Thoracic aorta (tissue), 2 donors: ENCODE measurements at regions not wholly inside any gene's neighbourhood (a gene's known extent, or its start where the extent isn't known, plus 50 kb on each side); places are given as distances from the start of the nearest gene placed in this dataset.

Experiments used
- ATAC-seq: fragments of 150-250 bp; one replicate; pipeline ENCODE4 v1.8.0; 2017; ENCODE audit warnings: low read depth; ENCODE audit not compliant: insufficient number of reproducible peaks, low FRiP score
- DNase-seq: peaks from one replicate; pipeline ENCODE4 v3.0.0-alpha.2; 2020; ENCODE audit warnings: low spot score
- H3K27ac ChIP-seq, 2 donors: fragments of 200-600 bp; sonication (generic); 1 replicate in 1 of 2; 2 replicates in 1 of 2; pipeline ENCODE4 v1.5.1; 2016; ENCODE audit warnings: mild to moderate bottlenecking in 2 of 2, moderate library complexity in 2 of 2
- H3K27me3 ChIP-seq: fragments of 200-600 bp; sonication (generic); replicated peaks from 2 replicates; pipeline ENCODE4 v1.6.0; 2016; ENCODE audit warnings: mild to moderate bottlenecking; ENCODE audit not compliant: insufficient read depth
- H3K36me3 ChIP-seq: fragments of 200-600 bp; sonication (generic); one replicate; pipeline ENCODE4 v1.5.1; 2016
- H3K4me1 ChIP-seq, 2 donors: fragments of 200-600 bp; sonication (generic); 1 replicate in 1 of 2; 2 replicates in 1 of 2; pipeline versions ENCODE4 v1.5.1 to v1.6.0; 2016; ENCODE audit warnings: low read depth in 2 of 2, mild to moderate bottlenecking in 1 of 2; ENCODE audit not compliant: control insufficient read depth in 1 of 2
- H3K4me3 ChIP-seq: fragments of 200-600 bp; sonication (generic); 2 replicates; pipeline ENCODE4 v1.5.1; 2016; ENCODE audit warnings: mild to moderate bottlenecking
- H3K9me3 ChIP-seq: fragments of 200-600 bp; sonication (generic); 2 replicates; pipeline ENCODE4 v1.5.1; 2016
- TF ChIP-seq, protein P1 (sequence below): fragments of 200-600 bp; sonication (generic); IDR thresholded peaks from one replicate; pipeline ENCODE4 v1.5.1; 2019; ENCODE audit warnings: antibody characterized with exemption

DNA sequence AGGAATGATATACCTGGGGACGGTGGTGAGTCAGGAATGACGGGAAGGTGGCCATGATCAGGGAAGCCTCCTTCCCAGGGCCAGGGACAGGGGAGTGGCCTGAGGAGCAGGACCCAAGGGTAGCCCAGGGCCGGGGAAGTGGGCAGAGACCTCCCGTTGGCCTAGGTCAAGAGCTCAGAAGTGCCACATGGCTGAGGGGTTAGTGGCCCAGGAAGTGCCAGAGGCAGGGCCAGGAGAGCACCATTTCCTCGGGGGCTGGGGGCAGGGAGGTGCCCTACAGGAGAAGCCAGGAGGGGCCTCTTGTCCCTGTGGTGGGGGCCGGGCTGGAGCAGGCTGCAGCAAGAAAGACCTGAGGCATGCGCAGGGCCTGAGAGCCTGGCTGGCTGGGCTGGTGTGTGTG is 152.3 kb upstream of the ZSWIM2 start:
- ATAC-seq (no peak), DNase-seq (no peak)
- H3K27ac ChIP-seq: no peak overlapping the region
- H3K4me1 ChIP-seq: no peaks in the 10 kb centered on the region
- H3K4me3 ChIP-seq: no peak overlapping the region
- H3K27me3 ChIP-seq: no peaks in the 10 kb centered on the region
- TF ChIP-seq, protein P1, sequence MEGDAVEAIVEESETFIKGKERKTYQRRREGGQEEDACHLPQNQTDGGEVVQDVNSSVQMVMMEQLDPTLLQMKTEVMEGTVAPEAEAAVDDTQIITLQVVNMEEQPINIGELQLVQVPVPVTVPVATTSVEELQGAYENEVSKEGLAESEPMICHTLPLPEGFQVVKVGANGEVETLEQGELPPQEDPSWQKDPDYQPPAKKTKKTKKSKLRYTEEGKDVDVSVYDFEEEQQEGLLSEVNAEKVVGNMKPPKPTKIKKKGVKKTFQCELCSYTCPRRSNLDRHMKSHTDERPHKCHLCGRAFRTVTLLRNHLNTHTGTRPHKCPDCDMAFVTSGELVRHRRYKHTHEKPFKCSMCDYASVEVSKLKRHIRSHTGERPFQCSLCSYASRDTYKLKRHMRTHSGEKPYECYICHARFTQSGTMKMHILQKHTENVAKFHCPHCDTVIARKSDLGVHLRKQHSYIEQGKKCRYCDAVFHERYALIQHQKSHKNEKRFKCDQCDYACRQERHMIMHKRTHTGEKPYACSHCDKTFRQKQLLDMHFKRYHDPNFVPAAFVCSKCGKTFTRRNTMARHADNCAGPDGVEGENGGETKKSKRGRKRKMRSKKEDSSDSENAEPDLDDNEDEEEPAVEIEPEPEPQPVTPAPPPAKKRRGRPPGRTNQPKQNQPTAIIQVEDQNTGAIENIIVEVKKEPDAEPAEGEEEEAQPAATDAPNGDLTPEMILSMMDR: no peak
- H3K9me3 ChIP-seq: no peaks in the 10 kb centered on the region
- no peaks in the 10 kb centered on the region for H3K36me3 ChIP-seq

DNA sequence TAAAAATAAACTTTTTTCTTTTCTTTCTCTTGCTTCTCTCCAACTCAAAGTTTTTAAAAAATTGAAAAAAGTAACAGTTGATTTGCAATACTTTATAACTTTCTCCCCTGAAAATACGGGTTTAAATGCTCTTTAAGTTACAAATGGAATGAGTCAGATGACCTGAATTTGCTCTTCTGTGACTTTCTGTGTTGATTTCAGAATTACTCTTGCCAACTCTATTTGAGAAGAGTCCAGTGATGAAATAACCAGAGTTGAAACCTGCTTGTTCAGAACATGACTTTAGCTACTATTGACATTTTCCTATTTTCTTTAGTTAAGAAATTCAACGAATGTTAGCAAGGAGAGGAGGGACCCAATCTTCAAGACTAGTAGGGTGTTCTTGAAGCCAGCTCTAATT is 146.1 kb upstream of the ZSWIM2 start:
- no peaks in the 10 kb centered on the region for H3K9me3 ChIP-seq
- no peak overlapping the region for H3K4me3 ChIP-seq
- DNase-seq: no peak
- no peaks in the 10 kb centered on the region for H3K4me1 ChIP-seq
- H3K27ac ChIP-seq: no peak overlapping the region
- H3K36me3 ChIP-seq: no peaks in the 10 kb centered on the region
- H3K27me3 ChIP-seq: no peaks in the 10 kb centered on the region
- ATAC-seq: no peak
- TF ChIP-seq, protein P1: no peak

DNA sequence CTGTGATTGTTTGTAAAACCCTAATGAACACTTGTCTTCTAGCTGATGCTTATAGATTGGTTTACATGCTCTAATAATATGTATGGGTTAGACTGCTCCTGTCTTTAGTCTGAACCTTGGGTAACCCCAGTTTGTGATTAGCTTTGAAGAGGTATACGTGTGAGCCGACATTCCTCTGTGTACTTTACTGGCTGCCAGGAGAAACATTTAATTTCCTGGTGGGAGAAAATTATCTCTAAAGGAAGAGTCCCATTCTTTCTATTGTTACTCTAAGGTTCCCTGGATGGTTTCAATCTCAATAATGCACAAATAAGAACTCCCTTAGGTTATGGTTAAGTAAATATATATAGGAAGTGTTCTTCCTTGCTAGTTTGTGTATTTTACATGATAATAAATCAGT is 143.6 kb upstream of the ZSWIM2 start:
- Histone ChIP-seq H3K9me3 (no peaks in the 10 kb centered on the region), H3K27ac (no peak overlapping the region), H3K4me1 (no peaks in the 10 kb centered on the region), H3K4me3 (no peak overlapping the region), H3K36me3 (no peaks in the 10 kb centered on the region), H3K27me3 (no peaks in the 10 kb centered on the region)
- no peak for ATAC-seq
- TF ChIP-seq, protein P1: no peak
- DNase-seq: no peak

DNA sequence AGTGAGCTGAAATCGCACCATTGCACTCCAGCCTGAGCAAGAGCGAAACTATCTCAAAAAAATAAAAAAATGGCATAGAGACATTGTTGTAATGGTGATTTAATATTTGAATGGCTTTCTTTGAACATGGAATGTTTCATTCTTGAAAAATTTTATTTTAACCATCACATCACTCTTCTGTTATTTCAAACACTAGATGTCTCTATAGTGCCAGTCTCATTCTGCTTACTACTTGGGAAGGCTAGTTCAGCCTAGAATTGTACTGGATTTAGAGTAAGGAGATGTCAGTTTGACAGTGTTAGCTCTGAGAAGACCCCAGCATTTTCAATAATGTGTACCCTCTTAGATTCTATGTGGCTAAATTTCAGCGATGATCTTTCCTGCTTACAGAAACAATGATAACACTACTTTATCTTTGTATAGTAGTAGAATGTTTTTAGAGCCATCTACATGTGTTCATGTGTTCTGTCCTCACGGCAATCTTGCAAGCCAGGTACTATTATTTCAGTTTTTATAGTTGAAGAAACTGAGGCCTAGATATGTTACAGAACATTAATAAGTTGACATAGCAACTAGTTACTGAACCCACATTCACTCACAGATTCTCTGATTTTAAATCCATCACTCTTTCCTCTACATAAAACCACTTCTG is 142.9 kb upstream of the ZSWIM2 start:
- H3K27me3 ChIP-seq: no peaks in the 10 kb centered on the region
- DNase-seq (no peak), ATAC-seq (no peak)
- no peak overlapping the region for H3K27ac ChIP-seq
- H3K4me3 ChIP-seq: no peak overlapping the region
- H3K9me3 ChIP-seq: no peaks in the 10 kb centered on the region
- TF ChIP-seq, protein P1: no peak
- H3K4me1 ChIP-seq: no peaks in the 10 kb centered on the region
- H3K36me3 ChIP-seq: no peaks in the 10 kb centered on the region

DNA sequence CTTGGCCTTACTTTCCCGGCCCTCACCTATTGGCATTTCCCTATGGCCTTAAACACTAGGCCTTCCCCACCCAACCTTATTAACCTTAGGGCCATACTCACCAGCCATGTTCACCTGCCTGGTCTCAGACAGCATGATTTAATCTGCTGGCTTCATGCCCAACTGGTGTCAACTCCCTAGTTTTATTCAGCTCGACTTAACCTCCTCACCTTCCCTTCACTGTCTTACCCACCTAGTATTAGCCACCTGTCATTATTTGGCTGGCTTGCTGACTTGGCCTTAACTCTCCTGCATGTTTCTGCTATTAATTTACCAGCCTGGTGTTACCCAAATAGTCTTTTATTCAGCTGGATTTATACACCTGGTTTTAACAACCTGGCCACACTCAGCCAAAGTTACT is 136.0 kb upstream of the ZSWIM2 start:
- no peak overlapping the region for H3K27ac ChIP-seq
- H3K4me1 ChIP-seq: no peaks in the 10 kb centered on the region
- TF ChIP-seq, protein P1: no peak
- ATAC-seq (no peak), DNase-seq (no peak)
- no peaks in the 10 kb centered on the region for H3K27me3 ChIP-seq
- no peaks in the 10 kb centered on the region for H3K36me3 ChIP-seq
- no peak overlapping the region for H3K4me3 ChIP-seq
- no peaks in the 10 kb centered on the region for H3K9me3 ChIP-seq
